ENCODE measurements at regions not wholly inside any gene's neighbourhood (a gene's known extent, or its start where the extent isn't known, plus 50 kb on each side); places are given as distances from the start of the nearest gene placed in this dataset.

DNA sequence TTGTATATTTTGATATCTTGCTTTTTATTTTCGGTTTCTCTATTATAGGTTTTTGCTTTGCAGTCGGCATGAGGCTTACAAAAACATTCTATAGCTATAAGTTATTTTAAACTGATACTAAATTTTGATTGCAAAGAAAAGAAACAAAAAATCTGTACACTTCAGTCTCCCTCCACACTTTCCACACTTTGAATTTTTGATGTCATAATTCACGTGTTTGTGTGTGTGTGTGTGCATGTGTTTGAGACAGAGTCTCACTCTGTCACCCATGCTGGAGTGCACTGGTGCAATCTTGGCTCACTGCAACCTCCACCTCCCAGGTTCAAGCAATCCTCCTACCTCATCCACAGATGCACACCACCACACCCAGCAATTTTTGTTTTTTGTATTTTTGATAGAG lies 124.9 kb downstream of the MRPS30 start:
- TF ChIP-seq, protein P1, sequence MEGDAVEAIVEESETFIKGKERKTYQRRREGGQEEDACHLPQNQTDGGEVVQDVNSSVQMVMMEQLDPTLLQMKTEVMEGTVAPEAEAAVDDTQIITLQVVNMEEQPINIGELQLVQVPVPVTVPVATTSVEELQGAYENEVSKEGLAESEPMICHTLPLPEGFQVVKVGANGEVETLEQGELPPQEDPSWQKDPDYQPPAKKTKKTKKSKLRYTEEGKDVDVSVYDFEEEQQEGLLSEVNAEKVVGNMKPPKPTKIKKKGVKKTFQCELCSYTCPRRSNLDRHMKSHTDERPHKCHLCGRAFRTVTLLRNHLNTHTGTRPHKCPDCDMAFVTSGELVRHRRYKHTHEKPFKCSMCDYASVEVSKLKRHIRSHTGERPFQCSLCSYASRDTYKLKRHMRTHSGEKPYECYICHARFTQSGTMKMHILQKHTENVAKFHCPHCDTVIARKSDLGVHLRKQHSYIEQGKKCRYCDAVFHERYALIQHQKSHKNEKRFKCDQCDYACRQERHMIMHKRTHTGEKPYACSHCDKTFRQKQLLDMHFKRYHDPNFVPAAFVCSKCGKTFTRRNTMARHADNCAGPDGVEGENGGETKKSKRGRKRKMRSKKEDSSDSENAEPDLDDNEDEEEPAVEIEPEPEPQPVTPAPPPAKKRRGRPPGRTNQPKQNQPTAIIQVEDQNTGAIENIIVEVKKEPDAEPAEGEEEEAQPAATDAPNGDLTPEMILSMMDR (conservative IDR thresholded peaks at IDR 0.05; ENCODE audit: control insufficient read depth, insufficient read depth, low read depth, low read length), result no peak
- H3K4me3 ChIP-seq (ENCODE audit: control insufficient read depth, low read depth, low read length), result no peak overlapping the region
- no peak for DNase-seq (ENCODE audit: low read depth)

DNA sequence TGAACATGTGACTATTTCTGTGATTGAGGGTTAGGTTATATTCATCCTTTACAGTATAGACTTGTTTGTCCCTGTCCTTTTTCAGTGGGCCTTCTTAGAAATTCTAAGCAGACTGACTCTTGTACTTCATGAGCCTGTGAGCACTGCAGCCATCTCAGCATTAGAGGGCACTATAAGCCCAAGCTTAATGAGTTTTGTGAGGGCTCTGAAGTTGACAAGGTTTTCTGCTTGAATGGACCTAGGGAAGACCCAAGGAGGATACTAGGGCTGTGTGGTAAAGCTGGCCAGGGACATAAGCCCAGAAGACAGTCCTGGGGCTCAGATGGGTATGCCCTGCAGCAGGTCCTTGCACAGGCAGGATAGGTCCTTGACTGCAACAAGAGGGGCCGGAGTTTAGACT lies 126.5 kb downstream of the MRPS30 start:
- TF ChIP-seq, protein P1 (conservative IDR thresholded peaks at IDR 0.05; ENCODE audit: control insufficient read depth, insufficient read depth, low read depth, low read length), result no peak
- H3K4me3 ChIP-seq (ENCODE audit: control insufficient read depth, low read depth, low read length), result no peak overlapping the region
- DNase-seq (ENCODE audit: low read depth), result no peak

DNA sequence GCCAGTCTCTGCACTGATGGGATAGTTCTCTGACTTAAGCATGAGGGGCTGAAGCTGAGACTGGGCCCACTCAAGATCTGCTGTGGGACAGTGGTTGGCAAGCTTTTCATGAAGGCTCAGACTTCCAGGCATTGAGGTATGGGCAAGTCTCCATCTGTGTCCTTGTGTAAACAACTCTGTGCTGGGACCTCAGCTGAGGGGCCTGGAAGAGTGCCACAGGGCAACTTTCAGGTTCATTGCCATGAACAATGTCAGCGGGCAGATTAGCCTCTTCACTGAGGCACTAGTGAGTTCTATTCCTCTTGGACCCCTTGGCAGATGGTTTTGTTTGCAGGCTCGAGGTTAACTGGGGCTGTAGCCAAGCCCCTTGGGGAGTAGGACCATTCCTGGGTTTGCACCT lies 127.1 kb downstream of the MRPS30 start:
- TF ChIP-seq, protein P1 (conservative IDR thresholded peaks at IDR 0.05; ENCODE audit: control insufficient read depth, insufficient read depth, low read depth, low read length), result no peak
- no peak overlapping the region for H3K4me3 ChIP-seq (ENCODE audit: control insufficient read depth, low read depth, low read length)
- DNase-seq (ENCODE audit: low read depth), result no peak

DNA sequence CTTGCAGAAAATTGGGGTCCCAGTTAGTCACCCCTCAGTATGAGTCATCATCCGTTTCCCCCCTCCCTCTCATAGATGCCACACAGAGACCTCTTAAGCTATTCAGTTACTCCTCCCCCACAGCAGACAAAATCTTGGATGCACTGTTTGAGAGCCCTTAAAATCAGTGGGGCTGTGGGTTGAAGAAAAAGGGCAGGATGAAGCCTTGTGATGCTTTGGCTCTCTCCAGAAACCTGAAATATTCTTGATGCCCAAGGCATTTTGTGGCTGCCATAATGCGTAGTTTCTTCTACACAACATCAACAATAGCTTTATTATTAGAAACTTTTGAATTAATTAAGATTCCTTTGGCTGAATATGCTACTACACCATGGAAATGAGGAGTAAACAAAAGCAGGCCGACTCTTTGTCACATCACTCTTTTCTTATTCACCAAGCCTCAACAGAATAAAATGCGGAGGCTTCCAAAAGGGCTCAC lies 133.8 kb downstream of the MRPS30 start:
- TF ChIP-seq, protein P1 (conservative IDR thresholded peaks at IDR 0.05; ENCODE audit: control insufficient read depth, insufficient read depth, low read depth, low read length), result no peak
- no peak for DNase-seq (ENCODE audit: low read depth)
- no peak overlapping the region for H3K4me3 ChIP-seq (ENCODE audit: control insufficient read depth, low read depth, low read length)

DNA sequence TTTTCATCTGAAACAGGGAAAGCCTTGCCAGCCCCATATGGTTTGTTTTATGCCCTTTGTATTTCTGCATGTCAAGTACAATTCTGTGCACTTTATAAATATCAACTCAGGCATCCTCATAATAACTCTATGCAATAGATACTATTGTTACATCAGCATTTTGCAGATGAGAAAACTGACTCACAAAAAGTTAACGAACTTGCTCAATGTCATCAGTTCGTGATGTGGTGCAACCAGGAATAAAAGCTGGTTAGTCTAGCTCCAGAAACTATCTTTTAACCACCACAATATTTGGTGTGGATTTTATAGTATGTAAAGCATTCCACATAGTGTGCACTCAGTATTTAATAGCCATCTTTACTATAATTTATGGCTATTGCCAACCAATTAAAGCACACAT lies 134.9 kb downstream of the MRPS30 start:
- DNase-seq (ENCODE audit: low read depth), result no peak
- no peak overlapping the region for H3K4me3 ChIP-seq (ENCODE audit: control insufficient read depth, low read depth, low read length)
- TF ChIP-seq, protein P1 (conservative IDR thresholded peaks at IDR 0.05; ENCODE audit: control insufficient read depth, insufficient read depth, low read depth, low read length), result no peak

DNA sequence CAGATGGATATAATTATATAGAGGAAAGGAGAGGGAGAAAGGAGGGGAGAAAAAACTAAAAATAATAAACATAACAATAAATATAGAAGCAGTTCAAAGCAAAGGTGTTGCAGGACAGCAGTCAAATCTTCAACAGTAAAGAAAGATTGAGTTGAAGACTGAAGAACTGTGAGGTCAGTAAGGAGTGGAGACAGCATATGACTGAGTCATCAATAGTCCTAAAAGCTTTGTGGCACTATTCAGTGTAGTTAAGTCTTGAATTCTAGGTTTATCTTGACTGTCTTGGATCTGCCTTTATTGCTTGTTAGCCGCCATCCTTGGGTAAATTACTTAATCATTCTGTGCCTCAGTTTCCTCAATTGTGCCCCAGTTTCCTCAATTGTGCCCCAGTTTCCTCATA lies 137.0 kb downstream of the MRPS30 start:
- DNase-seq (ENCODE audit: low read depth), result no peak
- TF ChIP-seq, protein P1 (conservative IDR thresholded peaks at IDR 0.05; ENCODE audit: control insufficient read depth, insufficient read depth, low read depth, low read length), result no peak
- no peak overlapping the region for H3K4me3 ChIP-seq (ENCODE audit: control insufficient read depth, low read depth, low read length)

DNA sequence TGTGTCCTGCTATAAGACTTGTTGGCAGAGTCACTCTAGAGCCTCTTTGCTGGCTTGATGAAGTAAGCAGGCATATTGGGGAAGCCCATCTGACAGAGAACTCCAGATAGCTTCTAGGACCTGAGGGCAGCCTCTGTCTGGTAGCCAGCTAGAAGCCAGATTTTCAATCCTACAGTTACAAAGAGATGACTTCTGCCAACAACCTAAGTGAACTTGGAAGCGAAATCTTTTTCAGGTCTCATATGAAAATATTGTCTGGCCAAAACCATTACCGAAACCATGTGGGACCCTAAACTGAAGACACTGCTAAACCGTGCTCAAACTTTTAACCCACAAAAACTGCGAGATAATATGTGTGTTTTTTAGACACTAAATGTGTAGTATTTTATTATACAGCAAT lies 140.9 kb downstream of the MRPS30 start:
- H3K4me3 ChIP-seq (ENCODE audit: control insufficient read depth, low read depth, low read length), result no peak overlapping the region
- TF ChIP-seq, protein P1 (conservative IDR thresholded peaks at IDR 0.05; ENCODE audit: control insufficient read depth, insufficient read depth, low read depth, low read length), result no peak
- no peak for DNase-seq (ENCODE audit: low read depth)
